K562 (cell line): ENCODE measurements at regions not wholly inside any gene's neighbourhood (a gene's known extent, or its start where the extent isn't known, plus 50 kb on each side); places are given as distances from the start of the nearest gene placed in this dataset.

Experiments
- ATAC-seq: fragments of 200-7000 bp; cut with Tn5 transposase; 3 replicates; pipeline ENCODE4 v1.9.1; 2020; ENCODE audit warnings: moderate library complexity
- BruUV-seq: library from RNA; stranded (reverse); fragments of 400-500 nt; replicated peaks from 2 replicates; lab custom pipeline; 2021; lab: Mats Ljungman, UMichigan
- CTCF ChIA-PET: fragments of 300-600 bp; formaldehyde crosslinking; extraction: SDS; loops from one replicate; lab custom pipeline; 2021; ENCODE audit warnings: low intra/inter-chr PET ratio; lab: Yijun Ruan, JAX
- POLR2A ChIA-PET: fragments of 300-600, 350-650 bp; sonication (Branson Sonifier 250); formaldehyde crosslinking; extraction: SDS; loops from one replicate; lab custom pipeline; 2021; ENCODE audit warnings: antibody characterized with exemption, inconsistent platforms; lab: Yijun Ruan, JAX
- DNase-seq, 4 experiments: peaks; one replicate each; pipeline versions ENCODE4 v3.0.0 to v3.0.0-alpha.2; 2011 to 2018; ENCODE audit warnings: low spot score in 3 of 4, mixed read lengths in 3 of 4; ENCODE audit errors: extremely low read depth in 1 of 4
- FAIRE-seq: peaks from 2 replicates; lab custom pipeline; 2011; peaks lifted over from hg19 to GRCh38; lab: Jason Lieb, UNC
- H2AFZ ChIP-seq: 2 replicates; pipeline ENCODE4 v1.6.0; 2011; ENCODE audit warnings: low read depth, low read length, control low read depth, inconsistent platforms
- H3K27ac ChIP-seq: fragments of 200-600 bp; 3 replicates; pipeline ENCODE4 v1.8.0; 2011; ENCODE audit warnings: low read depth, mild to moderate bottlenecking, control low read depth, inconsistent platforms, low read length, moderate library complexity, mixed read lengths; ENCODE audit errors: extremely low read depth
- H3K27me3 ChIP-seq, 2 experiments: fragments of 300-600 bp in 1 of 2; 2 replicates in 1 of 2; 3 replicates in 1 of 2; pipeline versions ENCODE4 v1.6.0 to v1.8.0; 2011; ENCODE audit warnings: inconsistent platforms in 2 of 2, low read length in 2 of 2, mild to moderate bottlenecking in 1 of 2, mixed read lengths in 1 of 2, moderate library complexity in 1 of 2; ENCODE audit not compliant: control insufficient read depth in 2 of 2, insufficient read depth in 2 of 2
- H3K36me3 ChIP-seq: fragments of 300-600 bp; 3 replicates; pipeline ENCODE4 v1.8.0; 2011; ENCODE audit warnings: mild to moderate bottlenecking, low read length, inconsistent platforms; ENCODE audit not compliant: control insufficient read depth, insufficient read depth
- H3K4me1 ChIP-seq, 2 experiments: fragments of 200-600 bp in 1 of 2; replicated peaks in 1 of 2; 2 replicates in 1 of 2; 3 replicates in 1 of 2; pipeline versions ENCODE4 v1.5.1 to v1.8.0; 2011; ENCODE audit warnings: inconsistent platforms in 2 of 2, low read length in 2 of 2, mild to moderate bottlenecking in 1 of 2, mixed read lengths in 1 of 2, moderate library complexity in 1 of 2; ENCODE audit not compliant: control insufficient read depth in 2 of 2, insufficient read depth in 2 of 2
- H3K4me2 ChIP-seq: 2 replicates; pipeline ENCODE4 v1.6.1; 2011; ENCODE audit warnings: low read length, control low read depth, inconsistent platforms, mixed read lengths; ENCODE audit not compliant: insufficient read depth
- H3K4me3 ChIP-seq: fragments of 200-600 bp; sonication (generic), shearing (Covaris generic); 2 replicates; pipeline ENCODE4 v1.5.1; 2016; ENCODE audit warnings: control low read depth, inconsistent platforms
- H3K79me2 ChIP-seq: fragments of 200-600 bp; 3 replicates; pipeline ENCODE4 v1.8.0; 2011; ENCODE audit warnings: low read length, inconsistent platforms; ENCODE audit not compliant: control insufficient read depth, insufficient read depth
- H3K9ac ChIP-seq, 2 experiments: 2 replicates each; pipeline versions ENCODE4 v1.6.0 to v1.6.1; 2011; ENCODE audit warnings: low read depth in 2 of 2, low read length in 2 of 2, control low read depth in 1 of 2, inconsistent platforms in 1 of 2, mild to moderate bottlenecking in 1 of 2, mixed read lengths in 1 of 2; ENCODE audit not compliant: insufficient read depth in 1 of 2
- H3K9me1 ChIP-seq: one replicate; pipeline ENCODE4 v1.6.0; 2011; ENCODE audit warnings: inconsistent platforms, mild to moderate bottlenecking, low read length, moderate library complexity; ENCODE audit not compliant: control insufficient read depth, insufficient read depth
- H3K9me3 ChIP-seq: replicated peaks from 2 replicates; pipeline ENCODE4 v1.5.1; 2011; ENCODE audit warnings: low read depth, low read length, inconsistent platforms; ENCODE audit not compliant: control insufficient read depth, insufficient read depth
- H4K20me1 ChIP-seq: replicated peaks from 2 replicates; pipeline ENCODE4 v1.6.1; 2011; ENCODE audit warnings: low read length, inconsistent platforms, mixed read lengths; ENCODE audit not compliant: control insufficient read depth, insufficient read depth
- ESRRB ChIP-seq: fragments of 250-450 bp; sonication (Bioruptor Pico); IDR thresholded peaks from 2 replicates; pipeline ENCODE4 v1.5.0; 2020; ENCODE audit warnings: mild to moderate bottlenecking, moderate library complexity, borderline replicate concordance
- HMG20A ChIP-seq: fragments of 450-650 bp; formaldehyde crosslinking; conservative IDR thresholded peaks from 2 replicates; pipeline ENCODE4 v1.4.0; 2020; ENCODE audit warnings: mild to moderate bottlenecking, mixed read lengths
- NCOA4 ChIP-seq: fragments of 450-650 bp; IDR thresholded peaks from 2 replicates; pipeline ENCODE4 v1.6.1; 2018; ENCODE audit warnings: mild to moderate bottlenecking; ENCODE audit not compliant: partially characterized antibody
- SIN3B ChIP-seq: fragments of 450-650 bp; IDR thresholded peaks from 2 replicates; pipeline ENCODE4 v1.6.1; 2017; ENCODE audit warnings: low read depth, mild to moderate bottlenecking, moderate library complexity
- TAF15 ChIP-seq: fragments of 200-400 bp; formaldehyde crosslinking; IDR thresholded peaks from 2 replicates; pipeline ENCODE4 v1.6.1; 2017; ENCODE audit warnings: mild to moderate bottlenecking, low read depth, low read length, moderate library complexity
- TRIM28 ChIP-seq: fragments of 450-650 bp; IDR thresholded peaks from 2 replicates; pipeline ENCODE4 v1.6.1; 2017
- ZBTB40 ChIP-seq, 2 experiments: fragments of 450-650 bp in 1 of 2; sonication (generic) in 1 of 2; formaldehyde crosslinking in 1 of 2; IDR thresholded peaks; 2 replicates each; pipeline versions ENCODE4 v1.7.1 to v1.9.0; 2016 to 2022; ENCODE audit warnings: inconsistent platforms in 1 of 2, mild to moderate bottlenecking in 1 of 2, missing genetic modification reagents in 1 of 2
- ZNF76 ChIP-seq: fragments of 250-450 bp; sonication (Bioruptor Pico); IDR thresholded peaks from 2 replicates; pipeline ENCODE4 v1.4.0; 2020; ENCODE audit warnings: mild to moderate bottlenecking, moderate library complexity, borderline replicate concordance
- ZNF764 ChIP-seq: fragments of 250-450 bp; sonication (Bioruptor Pico); IDR thresholded peaks from 2 replicates; pipeline ENCODE4 v1.4.0; 2020; ENCODE audit warnings: low read depth, mild to moderate bottlenecking, moderate library complexity
- WGBS: fragments of 100-300 bp; shearing (Covaris generic); methylation state at CpG from one replicate; pipeline ENCODE4 v1.1.6; 2016; ENCODE audit warnings: low coverage, mixed read lengths; ENCODE audit not compliant: insufficient coverage; ENCODE audit errors: missing lambda C conversion rate; 5-methylcytosine and 5-hydroxymethylcytosine counted together
- in situ Hi-C: fragments of 300-500 bp; cut with MboI; formaldehyde crosslinking; loops from 4 replicates; pipeline ENCODE4 v1.15.0; 2018; ENCODE audit warnings: inconsistent platforms, mixed read lengths
- intact Hi-C: fragments of 100-400 bp; cut with micrococcal nuclease; formaldehyde crosslinking; loops from 2 replicates; pipeline ENCODE4 v1.14.2; 2022
- TF ChIP-seq, protein P1 (sequence below), 2 experiments: fragments of 450-650 bp; IDR thresholded peaks; 2 replicates each; pipeline ENCODE4 v1.6.1; 2016

- ChIA-PET POLR2A (no interaction called here), CTCF (no interaction called here)
- intact Hi-C loops: no loop called here
- H3K27me3 ChIP-seq: no peaks in the 10 kb centered on the region
- no peaks in the 10 kb centered on the region for H3K79me2 ChIP-seq
- FAIRE-seq: no peak
- no peak for DNase-seq
- no peak overlapping the region for H3K9ac ChIP-seq
- no peaks in the 10 kb centered on the region for H3K4me1 ChIP-seq
- in situ Hi-C loops: no loop called here
- 0 out of 2 replicates have a peak, but pooled peaks cover 3% of the 10 kb centered on the region for H3K9me3 ChIP-seq
- no peak overlapping the region for H3K4me2 ChIP-seq
- TF ChIP-seq ESRRB: no peak
- TF ChIP-seq, protein P1, sequence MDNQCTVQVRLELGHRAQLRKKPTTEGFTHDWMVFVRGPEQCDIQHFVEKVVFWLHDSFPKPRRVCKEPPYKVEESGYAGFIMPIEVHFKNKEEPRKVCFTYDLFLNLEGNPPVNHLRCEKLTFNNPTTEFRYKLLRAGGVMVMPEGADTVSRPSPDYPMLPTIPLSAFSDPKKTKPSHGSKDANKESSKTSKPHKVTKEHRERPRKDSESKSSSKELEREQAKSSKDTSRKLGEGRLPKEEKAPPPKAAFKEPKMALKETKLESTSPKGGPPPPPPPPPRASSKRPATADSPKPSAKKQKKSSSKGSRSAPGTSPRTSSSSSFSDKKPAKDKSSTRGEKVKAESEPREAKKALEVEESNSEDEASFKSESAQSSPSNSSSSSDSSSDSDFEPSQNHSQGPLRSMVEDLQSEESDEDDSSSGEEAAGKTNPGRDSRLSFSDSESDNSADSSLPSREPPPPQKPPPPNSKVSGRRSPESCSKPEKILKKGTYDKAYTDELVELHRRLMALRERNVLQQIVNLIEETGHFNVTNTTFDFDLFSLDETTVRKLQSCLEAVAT (IDR thresholded peaks at IDR 0.05): no peak
- TF ChIP-seq TAF15: no peak
- TF ChIP-seq NCOA4: no peak
- TF ChIP-seq HMG20A (CRISPR knock-in tag): no peak
- no peak for TF ChIP-seq ZNF764
- TF ChIP-seq ZNF76: no peak
- no peak for TF ChIP-seq SIN3B
- no peak for TF ChIP-seq TRIM28
- TF ChIP-seq ZBTB40 (IDR thresholded peaks at IDR 0.05): no peak
- TF ChIP-seq ZBTB40 (CRISPR knock-in tag; IDR thresholded peaks at IDR 0.05): no peak
- BruUV-seq: no TSS peak
- ATAC-seq: no peak
- H3K9me1 ChIP-seq: no peaks in the 10 kb centered on the region
- no peak overlapping the region for H2AFZ ChIP-seq
- H4K20me1 ChIP-seq: no peaks in the 10 kb centered on the region
- WGBS: 0% methylated on average over 1 of the region's 1 CpG
- H3K27ac ChIP-seq: no peak overlapping the region
- H3K4me3 ChIP-seq: no peak overlapping the region
- no peaks in the 10 kb centered on the region for H3K36me3 ChIP-seq
Measured at GRCh38 chr15:69926006-69926405, 171.7 kb downstream of the TLE3 start.
